Upper lobe of left lung (tissue), 6 donors: ENCODE measurements at regions not wholly inside any gene's neighbourhood (a gene's known extent, or its start where the extent isn't known, plus 50 kb on each side); places are given as distances from the start of the nearest gene placed in this dataset.

Experiments
- ATAC-seq, 2 donors: fragments of 200-7000 bp; cut with Tn5 transposase; one replicate each; pipeline ENCODE4 v1.9.1; 2022; ENCODE audit warnings: mild to moderate bottlenecking in 2 of 2, moderate library complexity in 2 of 2; ENCODE audit not compliant: low FRiP score in 2 of 2
- DNase-seq, 2 donors: peaks; one replicate each; pipeline ENCODE4 v3.0.0-alpha.2; 2019 to 2020
- H3K27ac ChIP-seq, 4 donors: fragments of 200-600 bp; sonication (generic); one replicate each; pipeline ENCODE4 v1.5.1; 2016 to 2019
- H3K27me3 ChIP-seq, 4 donors: fragments of 200-600 bp; sonication (generic); one replicate each; pipeline ENCODE4 v1.5.1; 2017 to 2019
- H3K36me3 ChIP-seq, 4 donors: fragments of 200-600 bp; sonication (generic); one replicate each; pipeline ENCODE4 v1.5.1; 2016 to 2019
- H3K4me1 ChIP-seq, 4 donors: fragments of 200-600 bp; sonication (generic); one replicate each; pipeline ENCODE4 v1.5.1; 2018 to 2019
- H3K4me3 ChIP-seq, 4 donors: fragments of 200-600 bp; sonication (generic); one replicate each; pipeline ENCODE4 v1.5.1; 2017 to 2019; ENCODE audit warnings: mild to moderate bottlenecking in 2 of 4, moderate library complexity in 1 of 4
- H3K9me3 ChIP-seq, 4 donors: fragments of 200-600 bp; sonication (generic); one replicate each; pipeline ENCODE4 v1.5.1; 2018 to 2019
- CTCF ChIP-seq, 6 experiments: fragments of 450-650 bp in 4 of 6; fragments of 200-600 bp in 2 of 6; sonication (generic) in 2 of 6; IDR thresholded peaks; one replicate each; pipeline ENCODE4 v1.5.1; 2016 to 2019; ENCODE audit warnings: antibody characterized with exemption in 6 of 6
- EP300 ChIP-seq, 4 donors: sonication (generic); formaldehyde crosslinking; IDR thresholded peaks; one replicate each; pipeline ENCODE4 v1.5.1; 2017; ENCODE audit warnings: antibody characterized with exemption in 4 of 4, control low read depth in 2 of 4
- POLR2A ChIP-seq, 4 donors: fragments of 450-650 bp; IDR thresholded peaks; one replicate each; pipeline ENCODE4 v1.5.1; 2016 to 2017; ENCODE audit warnings: antibody characterized with exemption in 4 of 4, mild to moderate bottlenecking in 2 of 4
- POLR2AphosphoS5 ChIP-seq, 2 donors: sonication (generic); formaldehyde crosslinking; IDR thresholded peaks; one replicate each; pipeline ENCODE4 v1.5.1; 2017; ENCODE audit warnings: antibody characterized with exemption in 2 of 2
- WGBS, 2 donors: methylation state at CpG; one replicate each; pipeline ENCODE4 v1.1.5; 2017 to 2018; 5-methylcytosine and 5-hydroxymethylcytosine counted together
- donor health status: DM: no; HTN: no; CAD: no; lungs with moderate emphysema.
- donor health status: DM: no; HTN: yes; CAD: no; lungs with severe emphysema.

- TF ChIP-seq POLR2A (IDR thresholded peaks at IDR 0.05) (no peak), EP300 (IDR thresholded peaks at IDR 0.05) (no peak), CTCF (IDR thresholded peaks at IDR 0.05) (no peak), POLR2AphosphoS5 (IDR thresholded peaks at IDR 0.05) (no peak)
- no peak for DNase-seq
These were observed 166.2 kb upstream of the DTNA start for GRCh38 chr18:34543945-34544344.

GRCh38 chr18:34544930-34545329, 165.2 kb upstream of the DTNA start:
- 71 to 77% methylated on average over 3 of the region's 3 CpGs for WGBS, 2 donors
- DNase-seq: no peak
- TF ChIP-seq POLR2A (IDR thresholded peaks at IDR 0.05) (no peak), CTCF (IDR thresholded peaks at IDR 0.05) (no peak), EP300 (IDR thresholded peaks at IDR 0.05) (no peak), POLR2AphosphoS5 (IDR thresholded peaks at IDR 0.05) (no peak)

More at GRCh38 chr18:34543945-34544344, 166.2 kb upstream of the DTNA start:
- Histone ChIP-seq H3K4me3 (no peak overlapping the region), H3K27ac (no peak overlapping the region), H3K36me3 (no peaks in the 10 kb centered on the region), H3K27me3 (no peaks in the 10 kb centered on the region), H3K4me1 (no peaks in the 10 kb centered on the region), H3K9me3 (no peaks in the 10 kb centered on the region)
- no peak for ATAC-seq
- 33 to 39% methylated on average over 1 of the region's 1 CpG for WGBS, 2 donors

GRCh38 chr18:34548120-34548972, 161.8 kb upstream of the DTNA start:
- no peaks in the 10 kb centered on the region for H3K27me3 ChIP-seq
- no peak overlapping the region for H3K4me3 ChIP-seq
- H3K9me3 ChIP-seq: no peaks in the 10 kb centered on the region
- TF ChIP-seq POLR2AphosphoS5 (IDR thresholded peaks at IDR 0.05) (no peak), EP300 (IDR thresholded peaks at IDR 0.05) (no peak), POLR2A (IDR thresholded peaks at IDR 0.05) (no peak), CTCF (IDR thresholded peaks at IDR 0.05) (no peak)
- DNase-seq (no peak), ATAC-seq (no peak)
- 52 to 57% methylated on average over 2 of the region's 2 CpGs for WGBS, 2 donors
- H3K4me1 ChIP-seq: no peaks in the 10 kb centered on the region
- no peak overlapping the region for H3K27ac ChIP-seq
- no peaks in the 10 kb centered on the region for H3K36me3 ChIP-seq

More at GRCh38 chr18:34544930-34545329, 165.2 kb upstream of the DTNA start:
- no peaks in the 10 kb centered on the region for H3K9me3 ChIP-seq
- H3K4me1 ChIP-seq: no peaks in the 10 kb centered on the region
- H3K4me3 ChIP-seq: no peak overlapping the region
- H3K27me3 ChIP-seq: no peaks in the 10 kb centered on the region
- H3K27ac ChIP-seq: no peak overlapping the region
- H3K36me3 ChIP-seq: no peaks in the 10 kb centered on the region
- no peak for ATAC-seq

- Histone ChIP-seq H3K27ac (no peak overlapping the region), H3K4me1 (no peaks in the 10 kb centered on the region), H3K4me3 (no peak overlapping the region), H3K36me3 (no peaks in the 10 kb centered on the region), H3K9me3 (no peaks in the 10 kb centered on the region), H3K27me3 (no peaks in the 10 kb centered on the region)
- DNase-seq (no peak), ATAC-seq (no peak)
- TF ChIP-seq POLR2AphosphoS5 (IDR thresholded peaks at IDR 0.05): no peak
- TF ChIP-seq EP300 (IDR thresholded peaks at IDR 0.05): no peak
- TF ChIP-seq POLR2A (IDR thresholded peaks at IDR 0.05): no peak
- no peak for TF ChIP-seq CTCF (IDR thresholded peaks at IDR 0.05)
- WGBS, 2 donors: 65 to 70% methylated on average over 2 of the region's 2 CpGs
These were observed 161.2 kb upstream of the DTNA start for GRCh38 chr18:34548973-34549294.

- Histone ChIP-seq H3K27ac (no peak overlapping the region), H3K4me1 (no peaks in the 10 kb centered on the region), H3K27me3 (no peaks in the 10 kb centered on the region), H3K4me3 (no peak overlapping the region), H3K36me3 (no peaks in the 10 kb centered on the region), H3K9me3 (no peaks in the 10 kb centered on the region)
- DNase-seq: no peak
- ATAC-seq: no peak
- TF ChIP-seq POLR2A (IDR thresholded peaks at IDR 0.05) (no peak), POLR2AphosphoS5 (IDR thresholded peaks at IDR 0.05) (no peak), EP300 (IDR thresholded peaks at IDR 0.05) (no peak)
These were observed 160.7 kb upstream of the DTNA start for GRCh38 chr18:34549367-34549766.
